ENCODE measurements at regions not wholly inside any gene's neighbourhood (a gene's known extent, or its start where the extent isn't known, plus 50 kb on each side); places are given as distances from the start of the nearest gene placed in this dataset.

DNA sequence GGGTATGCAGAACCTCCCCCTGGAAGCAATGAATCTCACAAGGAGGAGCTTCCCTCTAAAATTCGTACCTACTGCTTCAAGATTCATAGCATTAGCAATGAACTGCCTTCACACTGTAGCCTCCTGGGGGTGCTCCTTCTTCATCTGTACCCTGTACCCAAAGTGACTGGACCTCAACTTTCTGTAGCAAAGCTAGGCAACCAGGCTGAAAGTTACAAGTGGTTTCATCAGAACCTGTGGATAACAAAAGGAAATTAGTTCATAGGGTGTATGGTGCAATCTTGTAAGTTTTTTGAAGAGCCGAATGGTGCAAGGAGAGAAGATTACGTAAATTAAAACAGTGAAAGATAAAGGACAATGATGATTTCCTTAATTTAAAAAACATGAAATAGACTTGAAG is 1541.7 kb upstream of the FLRT2 start:
- TF ChIP-seq, protein P1, sequence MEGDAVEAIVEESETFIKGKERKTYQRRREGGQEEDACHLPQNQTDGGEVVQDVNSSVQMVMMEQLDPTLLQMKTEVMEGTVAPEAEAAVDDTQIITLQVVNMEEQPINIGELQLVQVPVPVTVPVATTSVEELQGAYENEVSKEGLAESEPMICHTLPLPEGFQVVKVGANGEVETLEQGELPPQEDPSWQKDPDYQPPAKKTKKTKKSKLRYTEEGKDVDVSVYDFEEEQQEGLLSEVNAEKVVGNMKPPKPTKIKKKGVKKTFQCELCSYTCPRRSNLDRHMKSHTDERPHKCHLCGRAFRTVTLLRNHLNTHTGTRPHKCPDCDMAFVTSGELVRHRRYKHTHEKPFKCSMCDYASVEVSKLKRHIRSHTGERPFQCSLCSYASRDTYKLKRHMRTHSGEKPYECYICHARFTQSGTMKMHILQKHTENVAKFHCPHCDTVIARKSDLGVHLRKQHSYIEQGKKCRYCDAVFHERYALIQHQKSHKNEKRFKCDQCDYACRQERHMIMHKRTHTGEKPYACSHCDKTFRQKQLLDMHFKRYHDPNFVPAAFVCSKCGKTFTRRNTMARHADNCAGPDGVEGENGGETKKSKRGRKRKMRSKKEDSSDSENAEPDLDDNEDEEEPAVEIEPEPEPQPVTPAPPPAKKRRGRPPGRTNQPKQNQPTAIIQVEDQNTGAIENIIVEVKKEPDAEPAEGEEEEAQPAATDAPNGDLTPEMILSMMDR (IDR thresholded peaks at IDR 0.05): no peak
- no peak for TF ChIP-seq POLR2A (IDR thresholded peaks at IDR 0.05)
